K562 (cell line): ENCODE measurements at regions not wholly inside any gene's neighbourhood (a gene's known extent, or its start where the extent isn't known, plus 50 kb on each side); places are given as distances from the start of the nearest gene placed in this dataset.

Experiments used
- CHD4 ChIP-seq: fragments of 200-600 bp; sonication (generic); IDR thresholded peaks from 3 replicates; pipeline ENCODE4 v1.6.1; 2012; ENCODE audit warnings: low read depth, mild to moderate bottlenecking, mixed read lengths, low read length, inconsistent platforms; ENCODE audit not compliant: insufficient read depth, insufficient replicate concordance, poor library complexity, severe bottlenecking
- EP300 ChIP-seq: IDR thresholded peaks from 2 replicates; pipeline ENCODE4 v1.6.1; 2012; ENCODE audit warnings: low read length, improper control_type of control experiment
- MTA3 ChIP-seq: fragments of 450-650 bp; formaldehyde crosslinking; IDR thresholded peaks from 2 replicates; pipeline ENCODE4 v1.6.1; 2017; ENCODE audit warnings: mild to moderate bottlenecking, borderline replicate concordance
- POLR2A ChIP-seq: fragments of 450-650 bp; conservative IDR thresholded peaks from 2 replicates; pipeline ENCODE4 v1.6.1; 2016
- UBTF ChIP-seq, 2 experiments: IDR thresholded peaks; 2 replicates each; pipeline ENCODE4 v1.6.1; 2012; ENCODE audit warnings: improper control_type of control experiment in 2 of 2, low read depth in 2 of 2, low read length in 2 of 2, borderline replicate concordance in 1 of 2
- ZNF140 ChIP-seq: fragments of 250-450 bp; sonication (Bioruptor Pico); IDR thresholded peaks from 2 replicates; pipeline ENCODE4 v1.8.0; 2021; ENCODE audit warnings: moderate library complexity, mild to moderate bottlenecking, inconsistent platforms
- TF ChIP-seq, protein P1 (sequence below): sonication (generic); formaldehyde crosslinking; IDR thresholded peaks from 2 replicates; pipeline ENCODE4 v1.8.1; 2022; ENCODE audit warnings: missing genetic modification reagents
- TF ChIP-seq, protein P2 (sequence below), 2 experiments: IDR thresholded peaks; 2 replicates each; pipeline ENCODE4 v1.6.1; 2011; ENCODE audit warnings: borderline replicate concordance in 1 of 2, control low read depth in 1 of 2, low read depth in 1 of 2, low read length in 1 of 2, mild to moderate bottlenecking in 1 of 2, mixed read lengths in 1 of 2, moderate library complexity in 1 of 2; ENCODE audit not compliant: insufficient read depth in 1 of 2, insufficient read length in 1 of 2, poor library complexity in 1 of 2, severe bottlenecking in 1 of 2; ENCODE audit errors: extremely low read depth in 1 of 2
- TF ChIP-seq, protein P3 (sequence below): fragments of 450-650 bp; formaldehyde crosslinking; IDR thresholded peaks from 2 replicates; pipeline ENCODE4 v1.4.0; 2020; ENCODE audit warnings: mild to moderate bottlenecking
- TF ChIP-seq, protein P4 (sequence below), 2 experiments: fragments of 450-650 bp in 1 of 2; sonication (generic) in 1 of 2; formaldehyde crosslinking; conservative IDR thresholded peaks; 2 replicates each; pipeline versions ENCODE4 v1.4.0 to v1.8.1; 2020 to 2022; ENCODE audit warnings: mild to moderate bottlenecking in 1 of 2, missing genetic modification reagents in 1 of 2
- TF ChIP-seq, protein P5 (sequence below): IDR thresholded peaks from 3 replicates; pipeline ENCODE4 v1.6.1; 2011; ENCODE audit warnings: borderline replicate concordance, mild to moderate bottlenecking; ENCODE audit not compliant: insufficient read length, insufficient read depth

DNA sequence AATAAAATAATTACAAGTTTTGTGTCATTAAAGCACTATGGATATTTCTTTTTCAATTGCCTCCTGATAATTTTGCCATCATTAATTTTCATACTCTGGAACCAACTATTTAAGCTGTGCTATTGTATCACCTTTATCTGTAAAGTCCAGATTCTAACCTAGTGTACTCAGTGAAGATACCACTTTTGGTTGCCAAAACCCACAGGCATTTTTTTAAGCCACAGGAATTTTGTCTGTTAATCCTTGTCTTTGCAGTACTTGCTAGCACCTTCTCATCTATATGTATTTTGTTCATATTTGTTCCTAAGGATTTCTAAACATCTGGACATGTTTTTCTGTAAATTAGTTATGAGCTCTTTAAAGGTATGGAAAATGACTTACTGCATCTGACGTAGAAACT, 481.4 kb upstream of the DAB2 start:
- no peak for TF ChIP-seq POLR2A
- TF ChIP-seq, protein P1, sequence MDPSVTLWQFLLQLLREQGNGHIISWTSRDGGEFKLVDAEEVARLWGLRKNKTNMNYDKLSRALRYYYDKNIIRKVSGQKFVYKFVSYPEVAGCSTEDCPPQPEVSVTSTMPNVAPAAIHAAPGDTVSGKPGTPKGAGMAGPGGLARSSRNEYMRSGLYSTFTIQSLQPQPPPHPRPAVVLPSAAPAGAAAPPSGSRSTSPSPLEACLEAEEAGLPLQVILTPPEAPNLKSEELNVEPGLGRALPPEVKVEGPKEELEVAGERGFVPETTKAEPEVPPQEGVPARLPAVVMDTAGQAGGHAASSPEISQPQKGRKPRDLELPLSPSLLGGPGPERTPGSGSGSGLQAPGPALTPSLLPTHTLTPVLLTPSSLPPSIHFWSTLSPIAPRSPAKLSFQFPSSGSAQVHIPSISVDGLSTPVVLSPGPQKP = no peak
- no peak for TF ChIP-seq CHD4
- no peak for TF ChIP-seq ZNF140 (CRISPR knock-in tag)
- TF ChIP-seq MTA3 = no peak
- TF ChIP-seq, protein P2, sequence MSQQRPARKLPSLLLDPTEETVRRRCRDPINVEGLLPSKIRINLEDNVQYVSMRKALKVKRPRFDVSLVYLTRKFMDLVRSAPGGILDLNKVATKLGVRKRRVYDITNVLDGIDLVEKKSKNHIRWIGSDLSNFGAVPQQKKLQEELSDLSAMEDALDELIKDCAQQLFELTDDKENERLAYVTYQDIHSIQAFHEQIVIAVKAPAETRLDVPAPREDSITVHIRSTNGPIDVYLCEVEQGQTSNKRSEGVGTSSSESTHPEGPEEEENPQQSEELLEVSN (IDR thresholded peaks at IDR 0.05; ENCODE audit: borderline replicate concordance in 1 of 2, extremely low read depth in 1 of 2, insufficient read depth in 1 of 2, insufficient read length in 1 of 2, low read depth in 1 of 2, low read length in 1 of 2, poor library complexity in 1 of 2, severe bottlenecking in 1 of 2) = no peak
- TF ChIP-seq, protein P3, sequence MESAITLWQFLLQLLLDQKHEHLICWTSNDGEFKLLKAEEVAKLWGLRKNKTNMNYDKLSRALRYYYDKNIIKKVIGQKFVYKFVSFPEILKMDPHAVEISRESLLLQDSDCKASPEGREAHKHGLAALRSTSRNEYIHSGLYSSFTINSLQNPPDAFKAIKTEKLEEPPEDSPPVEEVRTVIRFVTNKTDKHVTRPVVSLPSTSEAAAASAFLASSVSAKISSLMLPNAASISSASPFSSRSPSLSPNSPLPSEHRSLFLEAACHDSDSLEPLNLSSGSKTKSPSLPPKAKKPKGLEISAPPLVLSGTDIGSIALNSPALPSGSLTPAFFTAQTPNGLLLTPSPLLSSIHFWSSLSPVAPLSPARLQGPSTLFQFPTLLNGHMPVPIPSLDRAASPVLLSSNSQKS (CRISPR knock-in tag) = no peak
- TF ChIP-seq UBTF (IDR thresholded peaks at IDR 0.05; ENCODE audit: borderline replicate concordance in 1 of 2, low read depth in 2 of 2, low read length in 2 of 2) = no peak
- TF ChIP-seq, protein P4, sequence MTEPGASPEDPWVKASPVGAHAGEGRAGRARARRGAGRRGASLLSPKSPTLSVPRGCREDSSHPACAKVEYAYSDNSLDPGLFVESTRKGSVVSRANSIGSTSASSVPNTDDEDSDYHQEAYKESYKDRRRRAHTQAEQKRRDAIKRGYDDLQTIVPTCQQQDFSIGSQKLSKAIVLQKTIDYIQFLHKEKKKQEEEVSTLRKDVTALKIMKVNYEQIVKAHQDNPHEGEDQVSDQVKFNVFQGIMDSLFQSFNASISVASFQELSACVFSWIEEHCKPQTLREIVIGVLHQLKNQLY (CRISPR knock-in tag; conservative IDR thresholded peaks at IDR 0.05) = no peak
- TF ChIP-seq, protein P5, sequence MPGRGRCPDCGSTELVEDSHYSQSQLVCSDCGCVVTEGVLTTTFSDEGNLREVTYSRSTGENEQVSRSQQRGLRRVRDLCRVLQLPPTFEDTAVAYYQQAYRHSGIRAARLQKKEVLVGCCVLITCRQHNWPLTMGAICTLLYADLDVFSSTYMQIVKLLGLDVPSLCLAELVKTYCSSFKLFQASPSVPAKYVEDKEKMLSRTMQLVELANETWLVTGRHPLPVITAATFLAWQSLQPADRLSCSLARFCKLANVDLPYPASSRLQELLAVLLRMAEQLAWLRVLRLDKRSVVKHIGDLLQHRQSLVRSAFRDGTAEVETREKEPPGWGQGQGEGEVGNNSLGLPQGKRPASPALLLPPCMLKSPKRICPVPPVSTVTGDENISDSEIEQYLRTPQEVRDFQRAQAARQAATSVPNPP = no peak
- no peak for TF ChIP-seq EP300
